HFF-Myc (cell line): ENCODE measurements at regions not wholly inside any gene's neighbourhood (a gene's known extent, or its start where the extent isn't known, plus 50 kb on each side); places are given as distances from the start of the nearest gene placed in this dataset.

ENCODE experiments used
- DNase-seq: peaks from one replicate; pipeline ENCODE4 v3.0.0-alpha.2; 2011; ENCODE audit warnings: low read depth; ENCODE audit errors: extremely low read depth
- H3K4me3 ChIP-seq: replicated peaks from 2 replicates; pipeline ENCODE4 v1.5.1; 2011; ENCODE audit warnings: low read depth, mild to moderate bottlenecking, control low read depth, low read length
- CTCF ChIP-seq: IDR thresholded peaks from 2 replicates; pipeline ENCODE4 v1.5.1; 2012; ENCODE audit warnings: mild to moderate bottlenecking, low read depth, low read length, control low read depth; ENCODE audit errors: missing control alignments

- peak; percentile 55 for TF ChIP-seq CTCF
- peak; percentile 6 for DNase-seq
- no peak overlapping the region for H3K4me3 ChIP-seq
Measured at GRCh38 chr4:129641179-129641578, 545.2 kb downstream of the C4orf33 start.

- no peak overlapping the region for H3K4me3 ChIP-seq
- no peak for DNase-seq
- no peak for TF ChIP-seq CTCF
Measured at GRCh38 chr4:129645461-129645860, 549.5 kb downstream of the C4orf33 start.

DNA sequence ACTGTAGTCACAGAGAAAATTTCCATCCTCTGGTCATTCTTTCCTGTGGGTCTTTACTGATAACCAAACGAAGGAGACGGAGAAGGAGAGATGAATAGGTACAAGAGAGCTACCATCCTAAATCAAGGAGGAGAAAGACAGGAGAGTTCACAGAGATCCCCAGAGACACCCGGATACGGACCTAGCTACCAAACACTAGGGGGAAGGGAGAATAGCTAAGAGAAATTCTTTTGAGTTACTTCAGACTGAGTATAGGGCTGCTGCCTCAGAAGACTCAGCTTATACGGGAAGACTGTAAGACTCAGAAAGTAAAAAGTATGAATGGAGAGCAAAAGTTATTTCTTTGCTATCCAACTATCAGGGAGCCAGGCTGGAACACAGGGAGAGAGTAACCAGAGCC lies 572.1 kb downstream of the C4orf33 start:
- no peak for DNase-seq
- no peak for TF ChIP-seq CTCF
- no peak overlapping the region for H3K4me3 ChIP-seq

GRCh38 chr4:129672941-129673340 lies 577.0 kb downstream of the C4orf33 start:
- no peak for TF ChIP-seq CTCF
- no peak overlapping the region for H3K4me3 ChIP-seq
- DNase-seq = no peak

DNA sequence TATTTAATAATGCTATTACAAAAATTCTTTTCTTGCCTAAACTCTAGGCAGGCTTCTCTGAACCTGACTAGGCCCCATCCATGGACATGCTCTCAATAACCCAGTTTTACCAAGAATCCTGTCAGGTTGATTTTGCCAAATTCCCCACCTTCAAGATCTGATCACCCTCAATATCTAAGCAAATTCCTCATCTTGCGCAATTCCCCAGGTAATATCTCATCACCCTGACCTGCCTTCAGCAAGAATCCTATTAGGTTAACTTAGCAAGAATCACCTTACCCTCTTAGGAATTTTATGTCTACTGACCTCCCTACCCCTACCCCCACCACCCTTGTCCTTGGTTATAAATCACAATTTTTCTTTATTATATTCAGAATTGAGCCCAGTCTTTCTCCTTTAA lies 579.1 kb downstream of the C4orf33 start:
- DNase-seq = no peak
- TF ChIP-seq CTCF = no peak
- H3K4me3 ChIP-seq = no peak overlapping the region

- H3K4me3 ChIP-seq = no peak overlapping the region
Measured at GRCh38 chr4:129676934-129677333, 581.0 kb downstream of the C4orf33 start.

More at GRCh38 chr4:129676934-129677333, 581.0 kb downstream of the C4orf33 start:
- no peak for TF ChIP-seq CTCF
- no peak for DNase-seq
